ENCODE measurements at regions not wholly inside any gene's neighbourhood (a gene's known extent, or its start where the extent isn't known, plus 50 kb on each side); places are given as distances from the start of the nearest gene placed in this dataset. TPM values are rescaled to one million over a fixed set of nuclear protein-coding genes. Genes with fewer than 3 reads are reported as not detected.

- Histone ChIP-seq H3K4me1 (no peaks in the 10 kb centered on the region), H3K36me3 (no peaks in the 10 kb centered on the region), H3K9me3 (no peaks in the 10 kb centered on the region), H3K27ac (no peak overlapping the region), H3K27me3 (no peaks in the 10 kb centered on the region), H3K4me3 (no peak overlapping the region)
- no peak for DNase-seq (ENCODE audit: extremely low spot score in 2 of 2)
- no peak for TF ChIP-seq POLR2A (IDR thresholded peaks at IDR 0.05)
- no peak for TF ChIP-seq CTCF (IDR thresholded peaks at IDR 0.05)
- no peak for TF ChIP-seq POLR2AphosphoS5 (IDR thresholded peaks at IDR 0.05; ENCODE audit: insufficient read depth in 1 of 2, low read depth in 1 of 2)
- intact Hi-C loops (cut with DNase I) = no loop called here
Measured at GRCh38 chr1:110726755-110727154, 52.0 kb upstream of the KCNA3 start.

Small RNA genes lying in the stretch of these regions (small RNA-seq; reads per million reads assigned to genes)
- gene RF00019 = not detected
